Lower leg skin (tissue), 3 donors: ENCODE measurements at regions not wholly inside any gene's neighbourhood (a gene's known extent, or its start where the extent isn't known, plus 50 kb on each side); places are given as distances from the start of the nearest gene placed in this dataset.

ENCODE experiments used
- POLR2A ChIP-seq, 2 donors: fragments of 450-650 bp; IDR thresholded peaks; one replicate each; pipeline ENCODE4 v1.6.1; 2016 to 2017; ENCODE audit warnings: antibody characterized with exemption in 2 of 2, mild to moderate bottlenecking in 1 of 2, moderate library complexity in 1 of 2
- TF ChIP-seq, protein P1 (sequence below), 3 donors: fragments of 450-650 bp; IDR thresholded peaks; one replicate each; pipeline ENCODE4 v1.5.1; 2016; ENCODE audit warnings: antibody characterized with exemption in 3 of 3, mild to moderate bottlenecking in 3 of 3, moderate library complexity in 2 of 3

DNA sequence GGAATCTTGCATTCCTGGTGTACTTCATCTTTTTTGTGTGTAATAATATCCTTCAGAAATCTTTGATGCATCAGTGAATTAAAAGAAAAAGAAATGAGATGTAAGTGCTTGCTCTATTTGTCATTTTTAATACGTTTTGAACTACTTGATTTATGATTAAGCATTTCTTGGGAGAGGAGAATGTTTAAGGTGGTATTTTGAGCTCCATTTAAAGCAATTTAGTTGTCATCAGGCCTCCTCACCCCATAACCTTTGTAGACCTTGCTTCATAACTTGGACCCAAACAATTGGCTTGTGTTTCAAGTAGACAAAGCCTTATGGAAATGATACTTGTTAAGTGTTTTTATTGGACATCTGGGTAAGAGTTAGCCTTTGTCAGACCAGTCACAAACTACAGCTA lies 87.1 kb upstream of the VEPH1 start:
- TF ChIP-seq, protein P1, sequence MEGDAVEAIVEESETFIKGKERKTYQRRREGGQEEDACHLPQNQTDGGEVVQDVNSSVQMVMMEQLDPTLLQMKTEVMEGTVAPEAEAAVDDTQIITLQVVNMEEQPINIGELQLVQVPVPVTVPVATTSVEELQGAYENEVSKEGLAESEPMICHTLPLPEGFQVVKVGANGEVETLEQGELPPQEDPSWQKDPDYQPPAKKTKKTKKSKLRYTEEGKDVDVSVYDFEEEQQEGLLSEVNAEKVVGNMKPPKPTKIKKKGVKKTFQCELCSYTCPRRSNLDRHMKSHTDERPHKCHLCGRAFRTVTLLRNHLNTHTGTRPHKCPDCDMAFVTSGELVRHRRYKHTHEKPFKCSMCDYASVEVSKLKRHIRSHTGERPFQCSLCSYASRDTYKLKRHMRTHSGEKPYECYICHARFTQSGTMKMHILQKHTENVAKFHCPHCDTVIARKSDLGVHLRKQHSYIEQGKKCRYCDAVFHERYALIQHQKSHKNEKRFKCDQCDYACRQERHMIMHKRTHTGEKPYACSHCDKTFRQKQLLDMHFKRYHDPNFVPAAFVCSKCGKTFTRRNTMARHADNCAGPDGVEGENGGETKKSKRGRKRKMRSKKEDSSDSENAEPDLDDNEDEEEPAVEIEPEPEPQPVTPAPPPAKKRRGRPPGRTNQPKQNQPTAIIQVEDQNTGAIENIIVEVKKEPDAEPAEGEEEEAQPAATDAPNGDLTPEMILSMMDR (IDR thresholded peaks at IDR 0.05), result no peak
- TF ChIP-seq POLR2A (IDR thresholded peaks at IDR 0.05), result no peak
